GM12878 (cell line): ENCODE measurements at regions not wholly inside any gene's neighbourhood (a gene's known extent, or its start where the extent isn't known, plus 50 kb on each side); places are given as distances from the start of the nearest gene placed in this dataset.

ENCODE experiments used
- ATAC-seq: fragments of 200-7000 bp; cut with Tn5 transposase; 3 replicates; pipeline ENCODE4 v1.9.1; 2020; ENCODE audit warnings: mild to moderate bottlenecking, moderate library complexity
- BruUV-seq: library from RNA; stranded (reverse); fragments of 400-500 nt; replicated peaks from 2 replicates; lab custom pipeline; 2021; lab: Mats Ljungman, UMichigan
- CTCF ChIA-PET: fragments of 300-600 bp; sonication (Branson Sonifier 250); formaldehyde crosslinking; extraction: SDS; loops from one replicate; lab custom pipeline; 2021; ENCODE audit warnings: inconsistent platforms; lab: Yijun Ruan, JAX
- POLR2A ChIA-PET: fragments of 350-600 bp; formaldehyde crosslinking; extraction: SDS; loops from one replicate; lab custom pipeline; 2021; ENCODE audit warnings: inconsistent platforms; lab: Charles Lee
- RAD21 ChIA-PET: fragments of 300-600 bp; sonication (Branson Sonifier 250); formaldehyde crosslinking; loops from one replicate; lab custom pipeline; 2023; ENCODE audit warnings: antibody characterized with exemption; ENCODE audit not compliant: unreplicated experiment; lab: Charles Lee
- SMC1A ChIA-PET: fragments of 300-600 bp; sonication (Branson Sonifier 250); formaldehyde crosslinking; loops from one replicate; lab custom pipeline; 2023; ENCODE audit not compliant: unreplicated experiment, uncharacterized antibody; lab: Charles Lee
- DNase-seq: peaks from one replicate; pipeline ENCODE4 v3.0.0-alpha.2; 2011; ENCODE audit warnings: low read depth, low spot score
- FAIRE-seq: peaks from 3 replicates; lab custom pipeline; 2011; peaks lifted over from hg19 to GRCh38; lab: Jason Lieb, UNC
- H2AFZ ChIP-seq: 2 replicates; pipeline ENCODE4 v1.6.0; 2011; ENCODE audit warnings: low read depth, low read length, control low read depth; ENCODE audit not compliant: control insufficient read depth
- H3K27ac ChIP-seq: 2 replicates; pipeline ENCODE4 v1.5.1; 2011; ENCODE audit warnings: control low read depth; ENCODE audit not compliant: control insufficient read depth, insufficient read depth
- H3K27me3 ChIP-seq, 2 experiments: replicated peaks in 1 of 2; 2 replicates each; pipeline versions ENCODE4 v1.6.0 to v1.6.1; 2011; ENCODE audit warnings: low read length in 1 of 2; ENCODE audit not compliant: control insufficient read depth in 2 of 2, insufficient read depth in 2 of 2
- H3K36me3 ChIP-seq, 2 experiments: 2 replicates each; pipeline ENCODE4 v1.5.1; 2011; ENCODE audit warnings: low read length in 1 of 2; ENCODE audit not compliant: control insufficient read depth in 2 of 2, insufficient read depth in 2 of 2
- H3K4me1 ChIP-seq: 2 replicates; pipeline ENCODE4 v1.6.1; 2011; ENCODE audit warnings: mild to moderate bottlenecking, low read length, moderate library complexity, mixed read lengths; ENCODE audit not compliant: control insufficient read depth, insufficient read depth
- H3K4me2 ChIP-seq: 2 replicates; pipeline ENCODE4 v1.6.0; 2011; ENCODE audit warnings: control low read depth; ENCODE audit not compliant: control insufficient read depth, insufficient read depth
- H3K4me3 ChIP-seq: fragments of 200-600 bp; sonication (generic); 2 replicates; pipeline ENCODE4 v1.5.1; 2016
- H3K79me2 ChIP-seq: 2 replicates; pipeline ENCODE4 v1.6.0; 2011; ENCODE audit warnings: low read length; ENCODE audit not compliant: control insufficient read depth, insufficient read depth
- H3K9ac ChIP-seq: 2 replicates; pipeline ENCODE4 v1.8.0; 2011; ENCODE audit warnings: low read length, control low read depth, mixed read lengths; ENCODE audit not compliant: control insufficient read depth, insufficient read depth
- H3K9me3 ChIP-seq: replicated peaks from 3 replicates; pipeline ENCODE4 v1.5.1; 2011; ENCODE audit warnings: mild to moderate bottlenecking, low read length; ENCODE audit not compliant: control insufficient read depth, insufficient read depth
- H4K20me1 ChIP-seq: 2 replicates; pipeline ENCODE4 v1.6.0; 2011; ENCODE audit not compliant: control insufficient read depth, insufficient read depth
- BCLAF1 ChIP-seq: fragments of 450-650 bp; IDR thresholded peaks from 2 replicates; pipeline ENCODE4 v1.6.1; 2017; ENCODE audit warnings: antibody characterized with exemption, mild to moderate bottlenecking, moderate library complexity
- CHD2 ChIP-seq: IDR thresholded peaks from 2 replicates; pipeline ENCODE4 v1.6.1; 2011; ENCODE audit warnings: low read depth, low read length, improper control_type of control experiment, borderline replicate concordance
- CREM ChIP-seq: IDR thresholded peaks from 2 replicates; pipeline ENCODE4 v1.6.1; 2014; ENCODE audit warnings: antibody characterized with exemption, low read depth
- EZH2 ChIP-seq: IDR thresholded peaks from 2 replicates; pipeline ENCODE4 v1.6.1; 2012; ENCODE audit warnings: low read depth, mild to moderate bottlenecking, control low read depth, inconsistent platforms, low read length, borderline replicate concordance; ENCODE audit not compliant: control insufficient read depth
- NBN ChIP-seq: fragments of 450-650 bp; IDR thresholded peaks from 2 replicates; pipeline ENCODE4 v1.6.1; 2016
- NFXL1 ChIP-seq: fragments of 450-650 bp; IDR thresholded peaks from 2 replicates; pipeline ENCODE4 v1.6.1; 2017; ENCODE audit warnings: antibody characterized with exemption, mild to moderate bottlenecking, borderline replicate concordance
- NR2C2 ChIP-seq: IDR thresholded peaks from 2 replicates; pipeline ENCODE4 v1.6.1; 2011; ENCODE audit warnings: borderline replicate concordance, low read depth; ENCODE audit not compliant: control insufficient read depth, insufficient read length
- RAD21 ChIP-seq: IDR thresholded peaks from 2 replicates; pipeline ENCODE4 v1.6.1; 2011; ENCODE audit warnings: mild to moderate bottlenecking, low read depth, low read length, moderate library complexity; ENCODE audit not compliant: insufficient read depth
- RELB ChIP-seq: fragments of 450-650 bp; IDR thresholded peaks from 2 replicates; pipeline ENCODE4 v1.6.1; 2017; ENCODE audit warnings: low read depth, mild to moderate bottlenecking, moderate library complexity
- SRF ChIP-seq, 2 experiments: IDR thresholded peaks; 2 replicates each; pipeline ENCODE4 v1.6.1; 2011; ENCODE audit warnings: low read depth in 2 of 2, low read length in 2 of 2, mild to moderate bottlenecking in 1 of 2, moderate library complexity in 1 of 2
- TCF3 ChIP-seq: IDR thresholded peaks from 2 replicates; pipeline ENCODE4 v1.6.1; 2012; ENCODE audit warnings: low read depth, mild to moderate bottlenecking, low read length, borderline replicate concordance; ENCODE audit not compliant: insufficient read depth
- ZBTB40 ChIP-seq: fragments of 450-650 bp; IDR thresholded peaks from 2 replicates; pipeline ENCODE4 v1.6.1; 2016; ENCODE audit warnings: mild to moderate bottlenecking, moderate library complexity, borderline replicate concordance
- ZNF217 ChIP-seq: fragments of 450-650 bp; IDR thresholded peaks from 2 replicates; pipeline ENCODE4 v1.6.1; 2017; ENCODE audit warnings: antibody characterized with exemption, mild to moderate bottlenecking
- ZNF24 ChIP-seq: fragments of 450-650 bp; IDR thresholded peaks from 2 replicates; pipeline ENCODE4 v1.6.1; 2017; ENCODE audit warnings: antibody characterized with exemption, mild to moderate bottlenecking
- WGBS: methylation state at CpG from one replicate; pipeline ENCODE4 v1.1.6; 2016; ENCODE audit warnings: low lambda C conversion rate; ENCODE audit not compliant: insufficient replicate concordance, insufficient coverage; ENCODE audit errors: missing lambda C conversion rate; 5-methylcytosine and 5-hydroxymethylcytosine counted together
- in situ Hi-C: fragments of 300-500 bp; cut with MboI; formaldehyde crosslinking; loops from 9 replicates; pipeline ENCODE4 v1.14.3; 2018; ENCODE audit warnings: mixed read lengths
- intact Hi-C: fragments of 100-400 bp; cut with micrococcal nuclease; formaldehyde crosslinking; loops from one replicate; pipeline ENCODE4 v1.14.2; 2022; ENCODE audit not compliant: unreplicated experiment

GRCh38 chr10:52871191-52871843, 98.7 kb upstream of the MBL2 start (continued):
- TF ChIP-seq ZBTB40: no peak
- no peak for TF ChIP-seq TCF3
- no peak for TF ChIP-seq RAD21
- no peak for TF ChIP-seq CREM
- no peak for TF ChIP-seq NBN

GRCh38 chr10:52870562-52870961, 98.0 kb upstream of the MBL2 start:
- Histone ChIP-seq H3K4me3 (no peak overlapping the region), H3K27ac (no peak overlapping the region), H4K20me1 (no peaks in the 10 kb centered on the region), H3K36me3 (no peaks in the 10 kb centered on the region), H3K79me2 (no peaks in the 10 kb centered on the region), H3K4me1 (no peaks in the 10 kb centered on the region), H3K9me3 (no peaks in the 10 kb centered on the region; the same call in 2 of the 3 replicates), H3K4me2 (no peak overlapping the region), H3K9ac (no peak overlapping the region), H3K27me3 (no peaks in the 10 kb centered on the region), H2AFZ (no peak overlapping the region)
- BruUV-seq: no TSS peak
- ChIA-PET CTCF (no interaction called here), RAD21 (no interaction called here), POLR2A (no interaction called here), SMC1A (no interaction called here)
- 17% methylated on average over 3 of the region's 3 CpGs for WGBS
- no peak for DNase-seq
- no peak for ATAC-seq
- intact Hi-C loops (no loop called here), in situ Hi-C loops (no loop called here)
- FAIRE-seq: no peak
- TF ChIP-seq BCLAF1 (no peak), CHD2 (no peak), ZNF24 (no peak), ZNF217 (no peak), NFXL1 (no peak), EZH2 (no peak), SRF (IDR thresholded peaks at IDR 0.05; ENCODE audit: low read depth in 2 of 2, low read length in 2 of 2) (no peak), RELB (no peak), NR2C2 (no peak)
